GM12865 (cell line): ENCODE measurements at regions not wholly inside any gene's neighbourhood (a gene's known extent, or its start where the extent isn't known, plus 50 kb on each side); places are given as distances from the start of the nearest gene placed in this dataset.

Experiments used
- DNase-seq: peaks from one replicate; pipeline ENCODE4 v3.0.0; 2010; ENCODE audit warnings: low read depth
- H3K4me3 ChIP-seq: 2 replicates; pipeline ENCODE4 v1.5.1; 2011; ENCODE audit warnings: mild to moderate bottlenecking, low read depth, low read length, control low read depth
- TF ChIP-seq, protein P1 (sequence below): IDR thresholded peaks from 2 replicates; pipeline ENCODE4 v1.5.1; 2011; ENCODE audit warnings: low read length, control low read depth, low read depth, inconsistent platforms; ENCODE audit not compliant: insufficient read depth; ENCODE audit errors: missing control alignments

DNA sequence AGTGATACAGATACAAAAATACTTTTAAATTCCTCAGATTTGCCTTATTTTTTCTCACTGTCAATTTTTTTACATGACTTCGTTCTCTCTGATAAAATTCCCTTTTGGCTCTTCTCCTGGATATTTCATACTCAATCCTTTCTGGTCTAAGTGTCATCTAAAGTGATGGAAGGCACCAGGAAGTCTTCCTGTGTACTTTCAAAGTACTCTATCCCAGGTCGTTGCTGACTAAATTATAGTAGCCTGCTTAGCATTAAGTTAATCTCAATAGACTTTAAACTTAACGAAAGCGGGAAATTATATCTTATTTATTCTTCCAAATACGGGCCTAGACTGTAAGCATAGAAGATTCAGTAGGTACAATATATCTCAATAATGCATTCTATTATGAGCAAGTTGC, 67.8 kb downstream of the CASP12 start:
- no peak overlapping the region for H3K4me3 ChIP-seq
- TF ChIP-seq, protein P1, sequence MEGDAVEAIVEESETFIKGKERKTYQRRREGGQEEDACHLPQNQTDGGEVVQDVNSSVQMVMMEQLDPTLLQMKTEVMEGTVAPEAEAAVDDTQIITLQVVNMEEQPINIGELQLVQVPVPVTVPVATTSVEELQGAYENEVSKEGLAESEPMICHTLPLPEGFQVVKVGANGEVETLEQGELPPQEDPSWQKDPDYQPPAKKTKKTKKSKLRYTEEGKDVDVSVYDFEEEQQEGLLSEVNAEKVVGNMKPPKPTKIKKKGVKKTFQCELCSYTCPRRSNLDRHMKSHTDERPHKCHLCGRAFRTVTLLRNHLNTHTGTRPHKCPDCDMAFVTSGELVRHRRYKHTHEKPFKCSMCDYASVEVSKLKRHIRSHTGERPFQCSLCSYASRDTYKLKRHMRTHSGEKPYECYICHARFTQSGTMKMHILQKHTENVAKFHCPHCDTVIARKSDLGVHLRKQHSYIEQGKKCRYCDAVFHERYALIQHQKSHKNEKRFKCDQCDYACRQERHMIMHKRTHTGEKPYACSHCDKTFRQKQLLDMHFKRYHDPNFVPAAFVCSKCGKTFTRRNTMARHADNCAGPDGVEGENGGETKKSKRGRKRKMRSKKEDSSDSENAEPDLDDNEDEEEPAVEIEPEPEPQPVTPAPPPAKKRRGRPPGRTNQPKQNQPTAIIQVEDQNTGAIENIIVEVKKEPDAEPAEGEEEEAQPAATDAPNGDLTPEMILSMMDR, result no peak
- DNase-seq, result no peak

DNA sequence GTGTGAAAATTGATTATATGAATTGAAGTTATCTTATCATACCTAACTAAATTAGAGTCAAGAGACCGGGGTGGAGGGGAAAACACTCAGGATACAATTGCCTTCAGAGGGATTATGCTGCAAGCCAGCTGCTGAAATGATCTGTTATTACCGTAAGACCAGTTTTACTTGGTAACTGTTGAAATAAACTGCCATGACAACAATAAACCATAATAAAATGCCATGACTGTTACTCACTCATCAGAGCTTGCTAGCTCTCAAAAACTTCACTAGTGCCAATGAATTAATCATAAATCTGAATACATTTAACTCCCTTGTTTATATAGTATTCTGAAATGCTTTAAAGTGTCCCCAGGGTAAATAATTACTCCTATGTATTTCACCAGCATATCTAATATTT, 68.2 kb downstream of the CASP12 start:
- no peak for DNase-seq
- TF ChIP-seq, protein P1, result no peak
- H3K4me3 ChIP-seq, result no peak overlapping the region

DNA sequence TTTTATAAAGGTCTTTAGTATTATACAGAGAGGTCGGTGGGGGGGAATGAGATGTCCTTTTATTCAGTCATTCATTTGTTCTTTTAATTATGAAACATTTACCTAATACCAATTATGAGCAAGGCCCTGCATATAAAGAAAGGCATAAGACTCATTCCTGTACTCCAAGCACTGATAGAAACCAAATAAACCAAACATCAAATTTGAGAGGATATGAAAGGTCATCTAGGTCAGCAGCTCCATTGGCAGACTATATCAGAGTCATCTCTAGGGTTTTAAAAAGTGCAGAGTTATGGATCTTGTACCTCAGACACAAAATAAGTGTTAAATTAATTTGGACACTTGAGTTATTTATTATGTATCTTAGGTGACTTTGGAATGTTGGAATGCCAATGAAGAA, 71.5 kb downstream of the CASP12 start:
- TF ChIP-seq, protein P1, result no peak
- no peak for DNase-seq
- no peak overlapping the region for H3K4me3 ChIP-seq

DNA sequence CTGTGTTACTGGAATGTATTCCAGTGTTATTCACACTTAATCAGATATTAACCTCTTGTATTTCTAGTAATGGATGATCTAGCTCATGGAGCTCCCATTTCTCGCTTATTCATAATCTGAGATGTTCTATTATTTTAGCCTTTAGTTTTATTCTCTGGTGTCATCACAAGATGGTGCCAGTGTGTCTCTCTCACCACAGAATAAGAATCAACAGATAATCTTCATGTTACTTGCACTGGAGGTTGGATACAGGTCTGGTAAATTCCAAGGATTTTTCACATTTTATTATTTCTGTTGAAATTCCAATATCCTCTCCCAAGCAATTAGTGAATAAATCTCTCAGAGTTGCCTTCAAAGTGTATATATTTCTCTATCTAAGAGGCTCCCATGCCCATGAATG, 74.6 kb downstream of the CASP12 start:
- TF ChIP-seq, protein P1, result no peak
- no peak overlapping the region for H3K4me3 ChIP-seq
- no peak for DNase-seq

DNA sequence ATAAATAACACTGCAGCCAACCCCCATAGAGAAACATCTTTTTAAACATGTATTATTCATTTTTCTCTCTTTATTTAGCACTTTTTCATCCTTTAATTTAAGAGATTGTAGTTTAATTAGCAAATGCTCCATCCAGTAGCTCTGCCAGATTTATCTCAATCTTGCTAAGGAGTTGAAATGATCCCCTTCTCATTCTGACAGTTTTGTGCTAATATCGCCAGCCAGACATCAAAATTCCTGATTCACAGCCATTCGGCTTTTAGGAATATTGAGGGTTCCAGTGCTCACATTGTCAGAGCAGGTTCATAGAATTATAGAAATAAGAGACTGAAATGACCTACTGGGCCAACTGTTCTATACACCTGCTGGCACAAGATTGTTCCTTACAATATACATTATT, 77.8 kb downstream of the CASP12 start:
- TF ChIP-seq, protein P1, result no peak
- H3K4me3 ChIP-seq, result no peak overlapping the region
- DNase-seq, result no peak

DNA sequence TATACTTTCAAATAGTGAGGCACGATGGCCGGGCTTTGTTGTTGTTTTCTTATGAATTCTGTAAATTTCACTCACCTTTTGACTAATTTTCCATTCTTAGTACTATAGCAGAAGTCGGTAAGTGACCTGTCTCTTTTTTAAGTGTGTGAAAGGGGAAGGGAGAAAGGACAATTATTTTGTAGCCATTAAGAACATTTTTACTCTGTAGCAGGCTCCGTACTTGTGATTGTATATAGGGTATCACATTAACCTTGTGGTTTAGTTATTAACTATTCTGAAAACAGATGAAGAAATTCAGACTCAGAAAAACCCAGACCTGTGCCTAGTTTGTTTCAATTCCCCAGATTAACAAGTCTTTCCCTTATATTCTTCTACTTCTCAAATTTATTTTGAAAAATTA, 78.7 kb downstream of the CASP12 start:
- H3K4me3 ChIP-seq, result no peak overlapping the region
- TF ChIP-seq, protein P1, result no peak
- DNase-seq, result no peak

DNA sequence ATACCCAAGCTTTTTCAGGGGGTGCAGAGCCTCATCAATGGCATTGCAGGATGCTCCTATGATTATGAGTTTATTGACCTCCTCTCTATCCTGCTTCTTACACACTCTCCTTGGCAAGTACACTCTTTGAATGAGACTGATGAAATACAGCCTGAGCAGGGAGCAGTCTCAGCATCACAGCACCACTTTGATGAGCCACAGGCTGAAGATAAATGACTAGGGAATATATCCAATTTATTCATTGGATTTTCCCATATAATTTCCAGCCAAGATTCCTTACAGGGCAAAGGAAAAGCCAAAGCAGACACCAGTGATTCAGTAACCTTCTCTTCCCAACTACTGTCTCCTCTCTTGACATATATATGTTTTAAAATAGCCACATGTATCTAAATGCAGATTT, 79.2 kb downstream of the CASP12 start:
- TF ChIP-seq, protein P1, result no peak
- no peak for DNase-seq
- no peak overlapping the region for H3K4me3 ChIP-seq
